Neural cell (in vitro differentiated cells): ENCODE measurements at regions not wholly inside any gene's neighbourhood (a gene's known extent, or its start where the extent isn't known, plus 50 kb on each side); places are given as distances from the start of the nearest gene placed in this dataset.

Source experiments
- H2AFZ ChIP-seq: fragments of 200-600, 300-800 bp; sonication (generic), shearing (Covaris generic); 2 replicates; pipeline ENCODE4 v1.6.0; 2014; ENCODE audit warnings: low read depth, mild to moderate bottlenecking, antibody characterized with exemption, low read length, moderate library complexity
- H3F3A ChIP-seq: fragments of 200-600 bp; shearing (Covaris generic); 2 replicates; pipeline ENCODE4 v1.6.1; 2016; ENCODE audit warnings: mild to moderate bottlenecking, moderate library complexity, mixed read lengths, antibody characterized with exemption, low read length; ENCODE audit not compliant: insufficient read depth, poor library complexity, severe bottlenecking
- H3K27ac ChIP-seq: fragments of 200-600, 300-800 bp; sonication (generic), shearing (Covaris generic); 2 replicates; pipeline ENCODE4 v1.5.1; 2014; ENCODE audit warnings: mild to moderate bottlenecking, low read length, moderate library complexity
- H3K27me3 ChIP-seq: fragments of 300-800, 200-600 bp; sonication (generic), shearing (Covaris generic); 2 replicates; pipeline ENCODE4 v1.6.0; 2014; ENCODE audit warnings: mild to moderate bottlenecking, low read depth, low read length, moderate library complexity; ENCODE audit not compliant: insufficient read depth
- H3K36me3 ChIP-seq: fragments of 300-800, 200-600 bp; sonication (generic), shearing (Covaris generic); 2 replicates; pipeline ENCODE4 v1.5.1; 2014; ENCODE audit warnings: mild to moderate bottlenecking, antibody characterized with exemption, low read length, moderate library complexity; ENCODE audit not compliant: insufficient read depth
- H3K4me2 ChIP-seq: fragments of 300-800, 200-600 bp; sonication (generic), shearing (Covaris generic); 2 replicates; pipeline ENCODE4 v1.6.0; 2014; ENCODE audit warnings: mild to moderate bottlenecking, low read length
- H3K4me3 ChIP-seq: fragments of 300-800, 200-600 bp; sonication (generic), shearing (Covaris generic); 2 replicates; pipeline ENCODE4 v1.5.1; 2014; ENCODE audit warnings: mild to moderate bottlenecking, low read length, moderate library complexity
- H3K79me2 ChIP-seq: fragments of 200-600 bp; shearing (Covaris generic); replicated peaks from 2 replicates; pipeline ENCODE4 v1.6.0; 2014; ENCODE audit warnings: mild to moderate bottlenecking, low read length, moderate library complexity; ENCODE audit not compliant: insufficient read depth
- H3K9ac ChIP-seq: fragments of 300-800, 200-600 bp; sonication (generic), shearing (Covaris generic); 2 replicates; pipeline ENCODE4 v1.6.1; 2016; ENCODE audit warnings: mild to moderate bottlenecking, low read length, mixed read lengths
- H3K9me2 ChIP-seq: fragments of 200-600 bp; shearing (Covaris generic); 2 replicates; pipeline ENCODE4 v1.6.1; 2016; ENCODE audit warnings: mild to moderate bottlenecking, low read length, mixed read lengths; ENCODE audit not compliant: insufficient read depth
- H3K9me3 ChIP-seq: fragments of 200-600, 300-800 bp; sonication (generic), shearing (Covaris generic); 2 replicates; pipeline ENCODE4 v1.6.1; 2016; ENCODE audit warnings: mild to moderate bottlenecking, mixed run types, low read length, moderate library complexity, mixed read lengths
- H4K20me1 ChIP-seq: fragments of 200-600 bp; shearing (Covaris generic); 2 replicates; pipeline ENCODE4 v1.6.1; 2016; ENCODE audit warnings: mild to moderate bottlenecking, mixed run types; ENCODE audit not compliant: insufficient read depth
- EP300 ChIP-seq: fragments of 450-650 bp; conservative IDR thresholded peaks from 2 replicates; pipeline ENCODE4 v1.6.1; 2014; ENCODE audit warnings: antibody characterized with exemption, mild to moderate bottlenecking, moderate library complexity; ENCODE audit not compliant: poor library complexity, severe bottlenecking
- EZH2 ChIP-seq: fragments of 200-600, 300-800 bp; shearing (Covaris generic), sonication (generic); IDR thresholded peaks from 2 replicates; pipeline ENCODE4 v1.6.1; 2014; ENCODE audit warnings: antibody characterized with exemption, low read length, borderline replicate concordance, mild to moderate bottlenecking; ENCODE audit not compliant: insufficient read depth, poor library complexity, severe bottlenecking
- MXI1 ChIP-seq: fragments of 450-650 bp; conservative IDR thresholded peaks from 2 replicates; pipeline ENCODE4 v1.6.1; 2014; ENCODE audit warnings: antibody characterized with exemption, mild to moderate bottlenecking; ENCODE audit not compliant: poor library complexity, severe bottlenecking
- POLR2AphosphoS5 ChIP-seq: IDR thresholded peaks from 2 replicates; pipeline ENCODE4 v1.6.1; 2012
- RAD21 ChIP-seq: fragments of 450-650 bp; conservative IDR thresholded peaks from 2 replicates; pipeline ENCODE4 v1.6.1; 2014; ENCODE audit warnings: antibody characterized with exemption, mild to moderate bottlenecking, moderate library complexity
- REST ChIP-seq: IDR thresholded peaks from 2 replicates; pipeline ENCODE4 v1.6.1; 2012; ENCODE audit warnings: borderline replicate concordance
- SMC3 ChIP-seq: fragments of 450-650 bp; conservative IDR thresholded peaks from 2 replicates; pipeline ENCODE4 v1.6.1; 2014; ENCODE audit warnings: antibody characterized with exemption, mild to moderate bottlenecking, moderate library complexity; ENCODE audit not compliant: poor library complexity
- TAF1 ChIP-seq: IDR thresholded peaks from 2 replicates; pipeline ENCODE4 v1.6.1; 2012; ENCODE audit warnings: low read depth
- TF ChIP-seq, protein P1 (sequence below): fragments of 450-650 bp; IDR thresholded peaks from 2 replicates; pipeline ENCODE4 v1.5.1; 2014; ENCODE audit warnings: antibody characterized with exemption, mild to moderate bottlenecking, moderate library complexity; ENCODE audit not compliant: poor library complexity, severe bottlenecking

GRCh38 chr13:90564566-90564965 lies 782.9 kb upstream of the MIR17HG start:
- Histone ChIP-seq H3K79me2 (no peaks in the 10 kb centered on the region), H3K9me2 (no peaks in the 10 kb centered on the region), H4K20me1 (no peaks in the 10 kb centered on the region), H3F3A (no peaks in the 10 kb centered on the region), H3K36me3 (no peaks in the 10 kb centered on the region), H3K27me3 (no peaks in the 10 kb centered on the region), H3K4me3 (no peak overlapping the region), H3K9me3 (no peaks in the 10 kb centered on the region), H3K9ac (no peak overlapping the region), H3K4me2 (no peak overlapping the region), H3K27ac (no peak overlapping the region), H2AFZ (no peak overlapping the region)
- TF ChIP-seq REST (no peak), TAF1 (no peak)

- Histone ChIP-seq H3K9me2 (no peaks in the 10 kb centered on the region), H3K9ac (no peak overlapping the region), H4K20me1 (no peaks in the 10 kb centered on the region), H3K9me3 (no peaks in the 10 kb centered on the region), H3K4me3 (no peak overlapping the region), H3K36me3 (no peaks in the 10 kb centered on the region), H3K4me2 (no peak overlapping the region), H3K79me2 (no peaks in the 10 kb centered on the region), H3K27me3 (no peaks in the 10 kb centered on the region), H3K27ac (no peak overlapping the region), H2AFZ (no peak overlapping the region), H3F3A (no peaks in the 10 kb centered on the region)
- no peak for TF ChIP-seq TAF1
- TF ChIP-seq EZH2: no peak
- TF ChIP-seq, protein P1, sequence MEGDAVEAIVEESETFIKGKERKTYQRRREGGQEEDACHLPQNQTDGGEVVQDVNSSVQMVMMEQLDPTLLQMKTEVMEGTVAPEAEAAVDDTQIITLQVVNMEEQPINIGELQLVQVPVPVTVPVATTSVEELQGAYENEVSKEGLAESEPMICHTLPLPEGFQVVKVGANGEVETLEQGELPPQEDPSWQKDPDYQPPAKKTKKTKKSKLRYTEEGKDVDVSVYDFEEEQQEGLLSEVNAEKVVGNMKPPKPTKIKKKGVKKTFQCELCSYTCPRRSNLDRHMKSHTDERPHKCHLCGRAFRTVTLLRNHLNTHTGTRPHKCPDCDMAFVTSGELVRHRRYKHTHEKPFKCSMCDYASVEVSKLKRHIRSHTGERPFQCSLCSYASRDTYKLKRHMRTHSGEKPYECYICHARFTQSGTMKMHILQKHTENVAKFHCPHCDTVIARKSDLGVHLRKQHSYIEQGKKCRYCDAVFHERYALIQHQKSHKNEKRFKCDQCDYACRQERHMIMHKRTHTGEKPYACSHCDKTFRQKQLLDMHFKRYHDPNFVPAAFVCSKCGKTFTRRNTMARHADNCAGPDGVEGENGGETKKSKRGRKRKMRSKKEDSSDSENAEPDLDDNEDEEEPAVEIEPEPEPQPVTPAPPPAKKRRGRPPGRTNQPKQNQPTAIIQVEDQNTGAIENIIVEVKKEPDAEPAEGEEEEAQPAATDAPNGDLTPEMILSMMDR: no peak
- no peak for TF ChIP-seq MXI1
- no peak for TF ChIP-seq SMC3
- TF ChIP-seq POLR2AphosphoS5: no peak
Measured at GRCh38 chr13:90565985-90566713, 781.3 kb upstream of the MIR17HG start.

DNA sequence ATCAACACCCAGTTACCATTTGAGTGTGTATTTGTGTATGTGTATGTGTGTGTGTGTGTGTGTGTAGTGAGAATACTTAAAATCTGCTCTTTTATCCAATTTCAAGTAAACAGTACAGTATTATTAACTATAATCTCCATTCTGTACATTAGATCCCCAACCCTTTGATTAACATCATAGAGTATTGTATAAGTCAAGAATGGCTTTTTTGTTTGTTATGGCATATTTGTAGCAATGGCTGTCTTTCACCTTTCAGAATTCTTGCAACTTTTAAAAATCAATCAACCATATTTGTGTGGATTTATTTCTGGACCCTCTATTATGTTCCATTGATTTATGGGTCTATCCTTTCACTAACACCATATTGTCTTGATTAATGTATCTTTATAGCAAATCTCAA lies 779.3 kb upstream of the MIR17HG start:
- Histone ChIP-seq H3K9me2 (no peaks in the 10 kb centered on the region), H3K79me2 (no peaks in the 10 kb centered on the region)

More for the DNA sequence above, 779.3 kb upstream of the MIR17HG start:
- Histone ChIP-seq H3K27me3 (no peaks in the 10 kb centered on the region), H3K9me3 (no peaks in the 10 kb centered on the region), H3K4me2 (no peak overlapping the region), H3K9ac (no peak overlapping the region), H3K4me3 (no peak overlapping the region), H3K36me3 (no peaks in the 10 kb centered on the region), H4K20me1 (no peaks in the 10 kb centered on the region), H3K27ac (no peak overlapping the region), H2AFZ (no peak overlapping the region), H3F3A (no peaks in the 10 kb centered on the region)
- TF ChIP-seq REST: no peak
- TF ChIP-seq RAD21: no peak
- no peak for TF ChIP-seq MXI1
- TF ChIP-seq EP300: no peak
- no peak for TF ChIP-seq POLR2AphosphoS5
- TF ChIP-seq EZH2: no peak
- TF ChIP-seq SMC3: no peak
- TF ChIP-seq, protein P1: no peak
- no peak for TF ChIP-seq TAF1
